HG02840 (cell line): ENCODE measurements at regions not wholly inside any gene's neighbourhood (a gene's known extent, or its start where the extent isn't known, plus 50 kb on each side); places are given as distances from the start of the nearest gene placed in this dataset.
"Not testable (repeated sequence)": the region's sequence is repeated elsewhere in the genome, so short reads cannot be mapped to it uniquely, and the experiment has no call there.

Source experiments
- ATAC-seq: cut with Tn5 transposase; IDR thresholded peaks from one replicate; pipeline ENCODE4 v1.9.1; 2021; ENCODE audit warnings: mild to moderate bottlenecking, moderate library complexity, moderate number of reproducible peaks; ENCODE audit not compliant: unreplicated experiment, low FRiP score

DNA sequence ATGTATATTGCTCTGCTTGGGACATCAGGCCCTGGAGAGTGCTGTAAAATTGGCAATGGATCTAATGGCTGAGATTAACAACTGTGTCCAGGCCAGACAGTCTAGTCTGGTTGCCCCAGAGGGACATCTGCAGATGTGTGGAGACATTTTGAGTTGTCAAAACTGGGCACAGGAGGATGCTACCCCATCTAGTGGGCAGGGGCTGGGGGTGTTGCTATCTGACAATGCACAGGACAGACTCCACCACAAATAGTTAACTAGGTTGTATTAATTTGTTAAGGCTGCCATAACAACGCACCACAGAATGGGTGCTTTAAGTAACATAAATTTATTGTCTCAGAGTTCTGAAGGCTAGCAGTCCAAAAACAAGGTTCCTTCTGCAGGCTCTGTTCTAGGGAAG is 302.5 kb upstream of the AMIGO2 start:
- no peak for ATAC-seq

DNA sequence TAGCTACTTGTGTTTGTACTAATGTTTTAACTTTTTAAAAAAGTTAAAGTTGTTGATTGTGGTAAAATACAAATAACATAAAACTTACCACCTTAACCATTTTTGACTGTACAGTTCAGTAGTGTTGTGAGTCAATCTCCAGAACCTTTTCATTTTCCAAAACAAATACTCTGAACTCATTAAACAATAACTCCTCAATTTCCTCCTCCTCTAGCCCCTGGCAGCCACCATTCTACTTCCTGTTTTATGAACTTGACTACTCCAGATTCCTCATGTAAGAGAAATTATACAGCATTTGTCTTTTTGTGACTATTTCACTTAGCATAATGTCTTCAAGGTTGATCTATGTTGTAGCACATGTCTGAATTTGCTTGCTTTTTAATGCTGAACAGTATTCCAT is 299.1 kb upstream of the AMIGO2 start:
- ATAC-seq, result no peak

DNA sequence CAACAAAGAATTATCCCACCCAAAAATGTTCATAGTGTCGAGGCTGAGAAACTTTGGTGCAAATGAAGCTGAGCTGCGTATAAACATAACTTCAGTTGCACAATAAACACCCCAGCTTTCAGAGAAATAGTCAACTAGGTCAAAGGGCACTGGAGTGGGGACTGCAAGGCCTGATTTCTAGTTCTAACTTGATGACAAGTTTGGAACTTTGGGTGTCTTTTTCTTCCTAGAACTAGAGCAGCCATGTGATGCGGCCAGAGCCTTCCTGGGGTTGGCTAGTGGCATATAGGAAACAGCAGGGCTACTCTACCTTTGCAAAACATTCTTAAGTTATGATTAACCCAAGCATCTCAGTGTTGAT is 298.4 kb upstream of the AMIGO2 start:
- no peak for ATAC-seq

DNA sequence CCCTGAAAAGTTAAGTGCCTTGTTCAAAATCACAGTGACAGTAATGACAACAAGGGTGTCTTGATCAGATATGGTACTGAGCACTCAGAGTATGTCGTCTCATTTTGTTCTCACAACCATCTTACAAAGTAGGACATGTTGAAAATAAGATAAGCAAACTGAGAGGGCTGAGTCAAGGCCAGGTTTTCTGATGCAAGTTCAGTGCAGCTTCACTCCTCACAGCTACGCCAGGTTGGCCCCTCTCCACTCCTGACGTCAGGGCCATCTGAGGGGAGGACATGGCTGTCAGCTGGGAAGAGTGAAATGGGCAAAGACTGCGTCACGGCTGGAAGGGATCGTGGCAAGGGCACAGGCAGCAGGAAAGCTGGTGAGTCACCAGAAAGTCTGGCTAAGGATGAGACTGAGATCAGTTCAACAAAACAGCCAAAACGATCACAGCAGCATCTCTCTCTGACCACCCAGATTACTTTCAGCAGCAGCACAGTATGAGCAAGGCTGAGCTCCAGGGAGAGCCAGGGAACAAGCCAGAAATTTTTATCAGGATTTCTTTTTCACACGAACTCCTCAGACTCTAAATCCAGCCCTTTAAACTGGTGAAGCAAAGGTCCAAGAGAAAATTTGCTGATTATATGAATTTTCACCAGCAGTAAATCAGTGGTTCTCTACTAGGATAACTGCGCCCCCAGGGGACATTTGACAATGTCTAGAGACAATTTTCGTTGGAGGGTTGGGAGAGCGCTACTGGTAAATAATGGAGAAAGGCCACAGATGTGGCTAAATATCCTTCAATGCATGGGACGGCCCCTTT is 297.9 kb upstream of the AMIGO2 start:
- ATAC-seq, result no peak

DNA sequence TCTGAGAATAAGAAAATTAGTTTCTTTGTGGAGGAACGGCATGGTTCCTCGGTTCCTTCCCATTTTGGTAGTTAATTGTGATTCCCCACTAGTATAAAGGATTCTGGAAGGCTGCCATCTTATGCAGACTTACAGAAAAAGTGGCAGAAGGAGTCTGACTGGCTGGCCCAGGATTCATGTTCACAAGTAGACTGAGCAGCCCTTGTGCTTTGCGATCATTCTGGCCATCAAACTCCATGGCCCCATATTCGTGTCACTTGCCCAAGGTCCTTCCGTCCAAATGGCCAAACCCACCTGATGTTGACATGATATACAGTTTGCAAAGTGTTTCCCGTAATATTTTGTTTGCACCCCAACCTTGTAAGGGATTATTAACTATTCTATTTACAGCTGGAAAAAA is 297.2 kb upstream of the AMIGO2 start:
- ATAC-seq, result no peak

DNA sequence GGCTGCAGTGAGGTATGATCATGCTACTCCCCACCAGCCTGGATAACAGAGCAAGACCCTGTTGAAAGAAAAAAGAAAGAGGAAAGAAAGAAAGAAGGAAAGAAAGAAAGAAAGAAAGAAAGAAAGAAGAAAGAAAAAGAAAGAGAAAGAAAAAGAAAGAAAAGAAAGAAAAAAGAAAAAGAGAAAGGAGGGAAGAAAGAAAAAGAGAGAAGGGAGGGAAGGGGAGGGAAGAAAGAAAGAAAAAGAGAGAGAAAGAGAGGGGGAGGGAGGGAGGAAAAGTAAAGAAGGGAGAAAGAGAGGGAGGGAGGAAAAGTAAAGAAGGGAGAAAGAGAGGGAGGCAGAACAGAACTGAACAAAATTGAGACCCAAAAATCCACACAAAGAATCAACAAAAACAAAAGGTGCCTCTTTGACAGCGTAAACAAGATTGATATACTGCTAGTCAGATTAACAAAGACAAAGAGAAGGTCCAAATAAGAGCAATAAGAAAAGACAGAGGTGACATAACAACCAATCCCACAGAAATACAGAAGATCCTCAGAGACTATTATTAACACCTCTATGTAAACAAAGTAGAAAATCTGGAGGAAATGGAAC is 293.9 kb upstream of the AMIGO2 start:
- no peak for ATAC-seq

DNA sequence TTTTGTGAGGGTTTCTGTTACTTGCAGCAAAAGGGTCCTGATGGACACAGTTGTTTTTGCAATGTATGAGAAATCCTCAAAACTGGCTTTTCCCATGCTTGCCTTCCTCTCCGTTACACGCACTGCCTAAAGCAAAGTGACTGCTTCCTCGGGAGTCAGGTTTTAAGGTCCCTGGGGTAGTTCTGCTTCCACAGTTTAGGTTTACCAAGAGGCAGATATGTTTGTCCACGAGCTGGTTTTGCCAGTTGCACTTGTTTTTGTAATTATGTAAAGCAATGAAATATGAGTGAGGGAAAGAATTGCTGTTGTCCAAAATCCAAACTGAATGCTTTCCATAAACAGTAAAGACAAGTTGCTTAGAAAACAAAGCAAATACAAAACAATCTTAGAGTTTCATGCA is 290.7 kb upstream of the AMIGO2 start:
- ATAC-seq, result no peak

DNA sequence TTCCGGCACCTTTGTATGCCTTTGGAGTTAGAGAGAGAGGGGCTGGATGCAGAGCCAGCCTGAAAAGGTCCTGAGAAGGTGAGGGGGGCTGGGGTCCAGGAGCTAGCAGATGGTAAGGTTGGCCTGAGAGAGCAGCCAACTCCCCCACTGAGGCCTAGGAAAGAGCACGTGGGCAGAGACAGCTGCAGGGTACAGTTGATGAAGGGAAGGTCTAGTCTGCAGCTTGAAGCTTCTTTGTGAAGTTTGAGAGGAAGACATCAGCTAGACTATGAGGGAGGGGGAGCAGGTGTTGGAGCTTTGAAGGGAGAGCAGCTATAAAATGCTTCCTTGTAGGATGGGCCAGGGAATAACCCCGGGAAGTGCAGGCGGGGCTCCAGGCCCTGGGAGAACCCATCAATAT is 289.3 kb upstream of the AMIGO2 start:
- no peak for ATAC-seq

DNA sequence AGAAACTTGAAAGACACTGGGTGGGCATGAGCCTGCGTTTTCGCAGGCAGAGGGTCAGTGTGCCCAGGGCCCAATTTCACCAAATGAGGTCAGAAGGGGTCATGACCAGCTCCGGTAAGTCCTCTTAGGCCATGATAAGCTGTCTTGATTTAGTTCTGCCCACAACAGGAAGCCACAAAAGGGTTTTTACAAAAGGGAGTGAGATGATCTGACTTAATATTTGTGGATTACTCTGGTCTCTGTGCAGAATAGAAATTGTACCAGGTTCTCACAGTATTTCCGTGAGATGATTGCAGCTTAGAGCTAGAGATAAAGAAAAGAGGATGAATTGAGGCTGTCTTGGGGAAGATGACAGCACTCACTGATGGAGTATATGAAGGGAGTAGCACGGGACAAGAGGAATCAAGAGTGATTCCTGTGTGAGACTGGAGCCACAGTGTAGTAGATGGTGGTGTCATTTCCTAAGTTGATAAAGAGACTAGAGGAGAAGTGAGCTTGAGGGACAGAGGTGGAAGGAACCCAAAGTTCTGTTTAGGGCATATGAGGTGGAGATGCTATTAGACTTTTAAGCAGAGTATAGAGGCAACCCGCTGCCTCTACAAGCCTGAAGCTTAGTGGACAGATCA is 288.3 kb upstream of the AMIGO2 start:
- ATAC-seq, result no peak

DNA sequence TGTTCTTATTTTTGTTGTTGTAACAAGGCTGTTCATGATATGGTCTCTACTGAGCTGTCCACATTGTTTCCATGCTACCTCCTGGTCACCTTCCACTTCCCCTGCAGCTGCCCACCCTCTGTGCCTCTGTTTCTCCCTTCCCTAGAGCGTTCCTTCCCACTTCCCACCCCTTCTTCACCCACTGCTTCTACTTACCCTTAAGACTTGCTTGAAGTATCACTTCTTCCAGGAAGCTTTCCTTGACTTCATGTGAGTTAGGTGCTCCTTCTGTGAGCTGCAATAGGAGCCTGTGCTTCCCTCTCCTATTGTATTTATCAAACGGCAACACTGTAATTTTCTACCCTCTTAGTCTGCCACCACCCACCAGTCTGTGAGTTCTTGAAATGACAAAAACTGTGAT is 286.8 kb upstream of the AMIGO2 start:
- ATAC-seq, result no peak

DNA sequence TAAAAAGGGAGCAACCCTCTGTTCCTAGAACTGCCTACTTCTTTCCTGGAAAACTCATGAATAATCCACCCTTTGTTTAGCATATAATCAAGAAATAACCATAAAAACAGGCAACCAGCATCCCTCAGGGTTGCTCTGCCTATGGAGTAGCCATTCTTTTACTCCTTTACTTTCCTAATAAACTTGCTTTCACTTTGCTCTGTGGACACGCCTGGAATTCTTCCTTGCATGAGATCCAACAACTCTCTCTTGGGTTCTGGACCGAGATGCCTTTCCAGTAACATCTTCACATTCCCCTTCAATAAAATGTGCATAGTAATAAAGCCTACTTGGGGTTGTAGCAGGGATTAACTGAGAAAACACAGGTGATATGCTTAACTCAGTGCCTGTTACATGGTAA is 286.4 kb upstream of the AMIGO2 start:
- ATAC-seq, result no peak

DNA sequence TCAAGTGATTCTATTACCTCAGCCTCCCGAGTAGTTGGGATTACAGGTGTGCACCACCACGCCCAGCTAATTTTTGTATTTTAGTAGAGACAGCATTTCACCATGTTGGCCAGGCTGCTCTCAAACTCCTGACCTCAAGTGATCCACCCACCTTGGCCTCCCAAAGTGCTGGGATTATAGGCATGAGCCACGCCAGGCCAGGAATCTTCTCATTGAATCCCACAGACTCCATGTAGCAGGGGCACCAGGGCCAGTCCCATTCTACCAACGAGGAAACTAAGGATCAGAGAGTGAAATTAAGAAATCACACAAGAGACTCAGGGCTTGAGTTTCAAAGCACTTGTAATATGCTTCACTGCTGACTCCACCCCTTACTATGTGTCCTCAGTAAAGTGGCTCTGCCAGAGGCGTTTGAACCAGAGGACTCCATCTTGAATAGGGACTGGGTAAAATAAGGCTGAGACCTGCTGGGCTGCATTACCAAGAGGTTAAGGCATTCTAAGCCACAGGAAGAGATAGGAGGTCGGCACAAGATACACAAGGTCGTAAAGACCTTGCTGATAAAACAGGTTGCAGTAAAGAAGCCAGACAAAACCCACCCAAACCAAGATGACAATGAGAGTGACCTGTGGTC is 285.8 kb upstream of the AMIGO2 start:
- ATAC-seq, result not testable (repeated sequence)

DNA sequence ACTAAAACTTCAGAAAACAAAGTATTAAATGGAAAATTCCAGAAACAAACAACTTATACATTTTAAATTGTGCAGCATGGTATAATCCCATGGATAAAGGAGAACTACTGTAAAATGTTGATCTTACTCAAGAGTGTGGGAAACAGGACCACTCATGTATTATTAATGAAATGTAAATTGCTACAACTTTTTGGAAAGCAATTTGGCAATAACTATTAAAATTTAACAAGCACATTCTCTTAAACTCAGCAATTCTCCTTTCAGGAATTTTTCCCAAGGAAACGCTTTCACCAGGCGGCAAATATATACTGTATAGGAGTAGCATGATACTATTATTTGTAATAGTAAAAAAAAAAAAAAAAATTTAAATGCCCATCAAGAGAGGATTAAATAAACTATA is 284.5 kb upstream of the AMIGO2 start:
- no peak for ATAC-seq

DNA sequence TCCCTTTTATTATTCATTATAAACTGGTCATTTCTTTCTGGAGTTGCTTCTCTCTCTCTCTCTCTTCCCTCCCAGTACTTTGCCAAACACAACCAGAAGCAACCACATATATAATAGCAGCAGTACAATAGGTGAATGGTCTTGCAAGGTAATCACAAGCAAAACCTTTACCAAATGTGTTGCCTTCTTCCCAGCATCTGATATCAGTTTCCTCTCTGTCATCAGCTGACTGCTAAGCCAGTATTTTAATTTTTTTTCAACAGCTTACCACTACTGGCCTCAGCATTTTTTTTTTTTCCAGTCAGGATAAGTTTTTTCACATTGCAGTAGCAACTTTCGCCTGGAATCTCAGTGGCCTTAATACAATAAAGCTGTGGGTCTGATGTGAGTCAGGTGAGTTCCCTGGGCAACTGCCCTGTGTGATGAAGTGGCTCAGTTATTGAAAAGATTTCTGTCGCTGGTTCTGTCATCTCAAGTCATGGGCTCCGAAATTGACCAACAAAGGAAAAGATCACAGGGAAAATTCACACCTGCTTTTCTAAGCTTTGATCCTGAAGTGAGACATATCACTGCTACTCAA is 282.5 kb upstream of the AMIGO2 start:
- ATAC-seq, result no peak

DNA sequence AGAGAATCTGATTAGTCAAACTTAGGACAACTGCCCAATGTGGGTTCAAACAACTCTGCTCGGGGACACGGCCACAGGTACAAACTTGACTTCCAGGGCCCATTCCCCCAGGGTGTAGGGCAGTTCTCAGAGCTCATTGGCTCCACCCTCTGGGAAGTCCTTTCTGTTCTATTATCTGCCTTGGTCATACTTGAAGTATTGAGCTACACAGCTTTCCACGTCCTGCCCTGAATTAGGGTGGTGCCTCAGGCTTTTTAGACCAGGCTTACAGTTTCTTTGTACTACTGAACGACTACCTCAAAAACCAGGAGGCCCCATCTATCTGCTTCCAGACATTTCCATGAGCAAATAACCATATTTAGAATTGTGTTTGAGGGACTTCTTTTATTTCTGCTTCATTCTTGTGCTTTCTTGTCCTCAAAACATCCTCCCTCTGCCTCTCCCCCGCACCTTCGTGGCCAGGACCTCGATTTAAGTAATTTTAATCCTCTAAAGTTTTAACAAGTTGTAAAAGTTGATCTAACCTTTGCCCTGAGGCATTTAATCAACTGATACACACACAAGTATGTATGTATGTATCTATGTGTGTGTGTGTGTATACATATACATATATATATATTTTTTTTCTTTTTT is 281.7 kb upstream of the AMIGO2 start:
- peak; percentile 77 for ATAC-seq

DNA sequence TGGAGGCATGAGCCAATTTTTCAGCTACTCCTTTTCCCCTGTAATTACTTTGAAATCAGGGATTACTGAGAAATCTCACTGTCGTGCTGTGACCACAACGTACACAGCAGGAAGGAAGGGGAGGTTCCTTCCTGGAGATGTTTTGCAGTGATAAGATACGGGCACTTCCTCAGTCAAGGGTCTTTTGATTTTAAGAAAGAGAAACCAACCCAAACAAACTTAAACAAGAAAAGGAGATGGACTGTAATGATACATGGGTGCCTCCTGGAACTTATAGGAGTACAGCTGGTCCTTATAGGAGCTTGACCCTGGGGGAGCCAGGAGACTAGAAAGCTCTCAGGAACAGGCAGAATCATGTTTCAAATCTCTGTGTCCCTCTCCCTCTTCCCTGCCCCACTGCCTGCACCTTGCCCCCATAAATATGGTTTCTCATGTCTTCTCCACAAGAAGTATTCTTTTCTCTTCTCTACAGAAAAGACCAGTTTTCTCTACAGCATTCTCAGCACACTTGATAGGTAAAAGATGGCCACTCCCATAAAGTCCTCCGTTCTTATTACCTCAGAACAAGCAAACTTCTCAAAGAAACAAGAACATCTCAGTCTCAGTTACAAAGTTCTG is 281.1 kb upstream of the AMIGO2 start:
- peak; percentile 11 for ATAC-seq

DNA sequence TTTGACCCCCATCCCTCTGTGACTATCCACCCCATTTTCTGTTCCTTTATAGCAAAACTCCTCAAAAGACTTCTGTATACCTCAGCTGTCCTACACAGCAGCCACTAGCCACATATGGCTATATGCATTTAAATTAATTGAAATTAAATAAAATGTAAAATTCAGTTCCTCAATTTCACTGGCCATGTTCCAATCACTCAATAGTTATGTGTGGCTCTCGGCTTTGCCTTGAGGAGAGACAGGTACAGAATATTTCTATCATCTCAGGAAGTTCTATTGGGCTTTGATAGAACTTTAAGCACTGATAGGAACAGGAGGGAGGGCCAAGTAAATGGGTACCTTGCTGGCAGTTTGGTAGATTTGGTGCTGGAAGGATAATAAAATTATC is 280.3 kb upstream of the AMIGO2 start:
- ATAC-seq, result no peak

DNA sequence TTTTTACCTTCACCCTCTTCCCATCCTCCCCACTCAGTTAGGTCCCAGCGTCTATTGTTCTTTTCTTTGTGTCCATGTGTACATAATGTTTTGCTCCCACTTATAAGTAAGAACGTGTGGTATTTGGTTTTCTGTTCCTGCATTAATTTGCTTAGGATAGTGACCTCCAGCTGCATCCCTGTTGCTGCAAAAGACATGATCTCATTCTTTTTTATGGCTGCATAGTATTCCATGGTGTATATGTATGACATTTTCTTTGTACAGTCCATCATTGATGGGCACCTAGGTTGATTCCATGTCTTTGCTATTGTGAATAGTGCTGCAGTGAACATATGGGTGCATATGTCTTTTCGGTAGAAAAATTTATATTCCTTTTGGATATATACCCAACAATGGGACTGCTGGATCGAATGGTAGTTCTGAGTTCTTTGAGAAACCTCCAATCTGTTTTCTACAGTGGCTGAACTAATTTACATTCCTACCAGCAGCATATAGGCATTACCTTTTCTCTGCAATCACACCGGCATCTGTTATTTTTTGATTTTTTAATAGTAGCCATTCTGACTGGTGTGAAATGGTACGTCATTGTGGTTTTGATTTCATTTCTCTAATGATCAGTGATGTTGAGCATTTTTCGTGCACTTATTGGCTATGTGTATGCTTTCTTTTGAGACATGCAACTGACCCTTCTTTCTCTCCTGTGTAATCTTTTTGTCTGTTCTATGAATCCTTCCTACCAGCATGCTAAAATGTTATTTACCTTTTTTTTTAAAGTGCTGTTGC is 279.7 kb upstream of the AMIGO2 start:
- no peak for ATAC-seq

DNA sequence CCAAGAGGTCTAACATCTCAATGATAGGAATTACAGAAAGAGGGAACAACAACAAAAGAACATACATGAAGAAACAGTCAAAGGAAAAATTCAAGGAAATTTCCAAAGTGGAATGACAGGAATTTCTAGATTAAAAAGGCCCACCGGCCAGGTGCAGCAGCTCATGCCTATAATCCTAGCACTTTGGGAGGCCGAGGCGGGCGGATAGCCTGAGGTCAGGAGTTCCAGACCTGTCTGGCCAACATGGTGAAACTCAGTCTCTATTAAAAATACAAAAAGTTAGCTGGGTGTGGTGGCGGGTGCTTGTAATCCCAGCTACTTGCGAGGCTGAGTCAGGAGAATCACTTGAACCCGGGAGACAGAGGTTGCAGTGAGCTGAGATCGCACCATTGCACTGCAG is 277.2 kb upstream of the AMIGO2 start:
- not testable (repeated sequence) for ATAC-seq
